Keratinocyte (primary cell): ENCODE measurements at regions not wholly inside any gene's neighbourhood (a gene's known extent, or its start where the extent isn't known, plus 50 kb on each side); places are given as distances from the start of the nearest gene placed in this dataset.

ENCODE experiments used
- DNase-seq: peaks from one replicate; pipeline ENCODE4 v3.0.0-alpha.2; 2011; ENCODE audit warnings: low read depth, missing footprints, low spot score
- FAIRE-seq: peaks from 2 replicates; lab custom pipeline; 2011; peaks lifted over from hg19 to GRCh38; lab: Jason Lieb, UNC
- H2AFZ ChIP-seq: 2 replicates; pipeline ENCODE4 v1.6.0; 2012; ENCODE audit warnings: low read length, control low read depth, inconsistent platforms; ENCODE audit not compliant: control insufficient read depth
- H3K27ac ChIP-seq: 2 replicates; pipeline ENCODE4 v1.5.1; 2011; ENCODE audit warnings: low read length; ENCODE audit not compliant: control insufficient read depth, insufficient read depth
- H3K27me3 ChIP-seq: 3 replicates; pipeline ENCODE4 v1.6.0; 2011; ENCODE audit warnings: low read length; ENCODE audit not compliant: control insufficient read depth, insufficient read depth; ENCODE audit errors: extremely low read depth
- H3K36me3 ChIP-seq, 2 experiments: 2 replicates in 1 of 2; 3 replicates in 1 of 2; pipeline ENCODE4 v1.5.1; 2011; ENCODE audit warnings: low read length in 2 of 2, mild to moderate bottlenecking in 1 of 2; ENCODE audit not compliant: control insufficient read depth in 2 of 2, insufficient read depth in 2 of 2; ENCODE audit errors: extremely low read depth in 1 of 2
- H3K4me1 ChIP-seq: 3 replicates; pipeline ENCODE4 v1.5.1; 2011; ENCODE audit warnings: low read length; ENCODE audit not compliant: control insufficient read depth, insufficient read depth; ENCODE audit errors: extremely low read depth
- H3K4me2 ChIP-seq: 3 replicates; pipeline ENCODE4 v1.6.0; 2011; ENCODE audit warnings: low read depth, low read length; ENCODE audit not compliant: control insufficient read depth, insufficient read depth; ENCODE audit errors: extremely low read depth
- H3K4me3 ChIP-seq, 3 experiments: fragments of 200-600 bp in 1 of 3; sonication (generic) in 1 of 3; 2 replicates in 2 of 3; 3 replicates in 1 of 3; pipeline ENCODE4 v1.5.1; 2011 to 2016; ENCODE audit warnings: low read length in 3 of 3, mild to moderate bottlenecking in 3 of 3, control low read depth in 2 of 3, inconsistent platforms in 1 of 3, low read depth in 1 of 3, mixed read lengths in 1 of 3, mixed run types in 1 of 3, moderate library complexity in 1 of 3; ENCODE audit not compliant: control insufficient read depth in 2 of 3, insufficient read depth in 2 of 3; ENCODE audit errors: extremely low read depth in 1 of 3
- H3K79me2 ChIP-seq: 2 replicates; pipeline ENCODE4 v1.6.0; 2012; ENCODE audit warnings: low read length; ENCODE audit not compliant: control insufficient read depth, insufficient read depth
- H3K9ac ChIP-seq: 3 replicates; pipeline ENCODE4 v1.6.0; 2011; ENCODE audit warnings: low read length; ENCODE audit not compliant: control insufficient read depth, insufficient read depth; ENCODE audit errors: extremely low read depth
- H3K9me1 ChIP-seq: 3 replicates; pipeline ENCODE4 v1.6.0; 2011; ENCODE audit warnings: low read length; ENCODE audit not compliant: control insufficient read depth, insufficient read depth; ENCODE audit errors: extremely low read depth
- H3K9me3 ChIP-seq: 2 replicates; pipeline ENCODE4 v1.5.1; 2012; ENCODE audit warnings: low read depth, low read length; ENCODE audit not compliant: control insufficient read depth
- H4K20me1 ChIP-seq: 3 replicates; pipeline ENCODE4 v1.6.0; 2011; ENCODE audit warnings: low read length; ENCODE audit not compliant: control insufficient read depth, insufficient read depth; ENCODE audit errors: extremely low read depth
- EZH2 ChIP-seq: IDR thresholded peaks from one replicate; pipeline ENCODE4 v1.6.1; 2012; ENCODE audit warnings: inconsistent platforms, mild to moderate bottlenecking, low read length, moderate library complexity
- dilution Hi-C: fragments of 300-500 bp; cut with MboI; formaldehyde crosslinking; loops from one replicate; pipeline ENCODE4 v1.7.0; 2020; ENCODE audit warnings: low sequenced_read_pairs; ENCODE audit not compliant: extremely low pct_ligation_motif_present
- TF ChIP-seq, protein P1 (sequence below), 3 experiments: IDR thresholded peaks in 1 of 3; conservative IDR thresholded peaks in 1 of 3; optimal IDR thresholded peaks in 1 of 3; 2 replicates in 2 of 3; 3 replicates in 1 of 3; pipeline versions ENCODE3 to v1.5.1; 2011; ENCODE audit warnings: low read length in 3 of 3, mild to moderate bottlenecking in 3 of 3, moderate library complexity in 2 of 3, control low read depth in 1 of 3, inconsistent platforms in 1 of 3; ENCODE audit not compliant: insufficient read depth in 2 of 3; ENCODE audit errors: extremely low read depth in 1 of 3

DNA sequence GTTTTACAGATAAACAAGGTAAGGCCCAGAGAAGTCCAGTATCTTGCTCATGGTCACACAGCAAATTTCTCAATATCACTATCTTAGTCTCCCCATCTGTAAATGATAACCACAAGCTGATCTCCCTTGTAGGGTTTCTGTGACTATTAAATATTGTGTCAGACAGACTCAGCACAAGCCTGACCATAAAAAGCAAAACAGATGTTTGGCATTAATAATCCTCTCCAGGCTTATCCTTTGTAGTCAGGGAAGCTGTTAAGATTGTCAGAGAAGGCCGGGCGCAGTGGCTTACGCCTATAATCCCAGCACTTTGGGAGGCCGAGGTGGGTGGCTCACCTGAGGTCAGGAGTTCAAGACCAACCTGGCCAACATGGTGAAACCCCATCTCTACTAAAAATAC lies 173.2 kb upstream of the PRICKLE2 start:
- no peak overlapping the region for H3K27ac ChIP-seq
- TF ChIP-seq EZH2: no peak
- TF ChIP-seq, protein P1, sequence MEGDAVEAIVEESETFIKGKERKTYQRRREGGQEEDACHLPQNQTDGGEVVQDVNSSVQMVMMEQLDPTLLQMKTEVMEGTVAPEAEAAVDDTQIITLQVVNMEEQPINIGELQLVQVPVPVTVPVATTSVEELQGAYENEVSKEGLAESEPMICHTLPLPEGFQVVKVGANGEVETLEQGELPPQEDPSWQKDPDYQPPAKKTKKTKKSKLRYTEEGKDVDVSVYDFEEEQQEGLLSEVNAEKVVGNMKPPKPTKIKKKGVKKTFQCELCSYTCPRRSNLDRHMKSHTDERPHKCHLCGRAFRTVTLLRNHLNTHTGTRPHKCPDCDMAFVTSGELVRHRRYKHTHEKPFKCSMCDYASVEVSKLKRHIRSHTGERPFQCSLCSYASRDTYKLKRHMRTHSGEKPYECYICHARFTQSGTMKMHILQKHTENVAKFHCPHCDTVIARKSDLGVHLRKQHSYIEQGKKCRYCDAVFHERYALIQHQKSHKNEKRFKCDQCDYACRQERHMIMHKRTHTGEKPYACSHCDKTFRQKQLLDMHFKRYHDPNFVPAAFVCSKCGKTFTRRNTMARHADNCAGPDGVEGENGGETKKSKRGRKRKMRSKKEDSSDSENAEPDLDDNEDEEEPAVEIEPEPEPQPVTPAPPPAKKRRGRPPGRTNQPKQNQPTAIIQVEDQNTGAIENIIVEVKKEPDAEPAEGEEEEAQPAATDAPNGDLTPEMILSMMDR (optimal IDR thresholded peaks at IDR 0.05 in 1 of 3, IDR thresholded peaks at IDR 0.05 in 1 of 3, conservative IDR thresholded peaks at IDR 0.05 in 1 of 3; ENCODE audit: extremely low read depth in 1 of 3, insufficient read depth in 2 of 3, low read length in 3 of 3): no peak
- dilution Hi-C loops: no loop called here
- no peaks in the 10 kb centered on the region for H3K27me3 ChIP-seq
- H3K79me2 ChIP-seq: no peaks in the 10 kb centered on the region
- H3K36me3 ChIP-seq: no peaks in the 10 kb centered on the region
- FAIRE-seq (no peak), DNase-seq (no peak)
- no peaks in the 10 kb centered on the region for H3K4me1 ChIP-seq
- H3K4me3 ChIP-seq: no peak overlapping the region
- H3K4me2 ChIP-seq: no peak overlapping the region
- H3K9ac ChIP-seq: no peak overlapping the region
- no peak overlapping the region for H2AFZ ChIP-seq
- H3K9me3 ChIP-seq: no peaks in the 10 kb centered on the region
- H3K9me1 ChIP-seq: no peaks in the 10 kb centered on the region
- no peaks in the 10 kb centered on the region for H4K20me1 ChIP-seq

GRCh38 chr3:64398006-64398405 lies 172.7 kb upstream of the PRICKLE2 start:
- no peaks in the 10 kb centered on the region for H3K4me1 ChIP-seq
- no peaks in the 10 kb centered on the region for H3K9me3 ChIP-seq
- FAIRE-seq (no peak), DNase-seq (no peak)
- TF ChIP-seq EZH2: no peak
- TF ChIP-seq, protein P1 (optimal IDR thresholded peaks at IDR 0.05 in 1 of 3, IDR thresholded peaks at IDR 0.05 in 1 of 3, conservative IDR thresholded peaks at IDR 0.05 in 1 of 3; ENCODE audit: extremely low read depth in 1 of 3, insufficient read depth in 2 of 3, low read length in 3 of 3): no peak
- no peak overlapping the region for H3K27ac ChIP-seq
- H3K36me3 ChIP-seq: no peaks in the 10 kb centered on the region
- no peaks in the 10 kb centered on the region for H3K9me1 ChIP-seq
- no peak overlapping the region for H2AFZ ChIP-seq
- H3K4me2 ChIP-seq: no peak overlapping the region
- H3K9ac ChIP-seq: no peak overlapping the region
- no peaks in the 10 kb centered on the region for H4K20me1 ChIP-seq
- no peaks in the 10 kb centered on the region for H3K79me2 ChIP-seq
- H3K4me3 ChIP-seq: no peak overlapping the region
- dilution Hi-C loops: no loop called here
- no peaks in the 10 kb centered on the region for H3K27me3 ChIP-seq
